H1 (cell line): ENCODE measurements at regions not wholly inside any gene's neighbourhood (a gene's known extent, or its start where the extent isn't known, plus 50 kb on each side); places are given as distances from the start of the nearest gene placed in this dataset.

Experiments
- BCL11A ChIP-seq, 2 experiments: IDR thresholded peaks; one replicate each; pipeline ENCODE4 v1.6.1; 2011; ENCODE audit warnings: low read depth in 2 of 2, low read length in 2 of 2, mild to moderate bottlenecking in 2 of 2
- CTBP2 ChIP-seq: IDR thresholded peaks from 2 replicates; pipeline ENCODE4 v1.7.0; 2011; ENCODE audit warnings: borderline replicate concordance, mild to moderate bottlenecking, moderate library complexity, mixed read lengths, low read length; ENCODE audit not compliant: insufficient read depth, insufficient read length
- JUND ChIP-seq: IDR thresholded peaks from 2 replicates; pipeline ENCODE4 v1.6.1; 2011; ENCODE audit warnings: mild to moderate bottlenecking, improper control_type of control experiment, low read length
- MAFK ChIP-seq: IDR thresholded peaks from 2 replicates; pipeline ENCODE4 v1.6.1; 2012; ENCODE audit warnings: low read depth, mild to moderate bottlenecking, improper control_type of control experiment, low read length
- SIX5 ChIP-seq: IDR thresholded peaks from 2 replicates; pipeline ENCODE4 v1.6.1; 2011; ENCODE audit warnings: mild to moderate bottlenecking, low read depth, low read length
- SP1 ChIP-seq: IDR thresholded peaks from 2 replicates; pipeline ENCODE4 v1.6.1; 2011; ENCODE audit warnings: low read depth, low read length

DNA sequence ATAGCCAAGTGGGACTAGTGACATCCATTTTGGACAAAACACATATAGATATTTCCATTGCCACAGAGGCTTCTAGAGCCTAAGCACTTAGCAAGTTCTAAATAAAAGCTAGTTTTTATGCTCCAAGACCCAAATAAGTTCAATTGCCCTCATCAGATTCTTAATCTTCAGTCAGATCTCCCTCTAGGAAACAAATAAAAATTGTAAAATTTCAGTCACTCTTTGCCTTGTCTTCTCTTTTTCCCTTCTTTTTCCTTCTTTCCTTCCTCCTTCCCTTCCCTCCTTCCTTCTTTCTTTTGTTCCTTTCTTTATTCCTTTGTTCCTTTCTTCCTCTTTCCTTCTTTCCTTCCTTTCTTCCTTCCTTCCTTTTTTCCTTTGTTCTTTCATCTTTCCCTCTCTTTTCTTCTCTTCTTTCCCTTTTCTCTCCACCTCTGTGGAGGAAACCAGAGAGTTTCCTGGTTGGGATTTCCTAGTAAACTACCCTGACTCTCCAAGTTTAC lies 68.8 kb upstream of the GADL1 start (continued):
- TF ChIP-seq JUND (no peak), MAFK (no peak), SP1 (no peak), CTBP2 (no peak), BCL11A (IDR thresholded peaks at IDR 0.05; ENCODE audit: low read depth in 2 of 2, low read length in 2 of 2) (no peak), SIX5 (no peak)
